HG03565 (cell line): ENCODE measurements at regions not wholly inside any gene's neighbourhood (a gene's known extent, or its start where the extent isn't known, plus 50 kb on each side); places are given as distances from the start of the nearest gene placed in this dataset.
"Not testable (repeated sequence)": the region's sequence is repeated elsewhere in the genome, so short reads cannot be mapped to it uniquely, and the experiment has no call there.

Source experiments
- ATAC-seq: cut with Tn5 transposase; IDR thresholded peaks from one replicate; pipeline ENCODE4 v1.9.1; 2021; ENCODE audit warnings: mild to moderate bottlenecking, moderate library complexity; ENCODE audit not compliant: unreplicated experiment

DNA sequence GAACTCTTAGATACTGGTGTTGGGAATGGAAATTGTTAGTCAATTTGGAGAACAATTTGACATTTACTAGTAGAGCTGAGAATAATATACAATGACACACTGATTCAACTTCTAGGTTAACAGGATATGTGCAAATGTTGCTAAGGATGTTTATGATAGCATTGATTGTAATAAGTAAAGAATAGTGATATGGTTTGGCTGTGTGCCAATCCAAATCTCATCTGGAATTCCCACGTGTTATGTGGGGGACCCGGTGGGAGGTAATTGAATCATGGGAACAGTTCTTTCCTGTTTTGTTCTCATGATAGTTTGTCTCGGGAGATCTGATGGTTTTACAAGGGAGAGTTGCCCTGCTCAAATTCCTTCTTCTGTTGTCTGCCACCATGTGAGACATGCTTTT lies 302.4 kb upstream of the TMPRSS15 start:
- ATAC-seq: no peak

DNA sequence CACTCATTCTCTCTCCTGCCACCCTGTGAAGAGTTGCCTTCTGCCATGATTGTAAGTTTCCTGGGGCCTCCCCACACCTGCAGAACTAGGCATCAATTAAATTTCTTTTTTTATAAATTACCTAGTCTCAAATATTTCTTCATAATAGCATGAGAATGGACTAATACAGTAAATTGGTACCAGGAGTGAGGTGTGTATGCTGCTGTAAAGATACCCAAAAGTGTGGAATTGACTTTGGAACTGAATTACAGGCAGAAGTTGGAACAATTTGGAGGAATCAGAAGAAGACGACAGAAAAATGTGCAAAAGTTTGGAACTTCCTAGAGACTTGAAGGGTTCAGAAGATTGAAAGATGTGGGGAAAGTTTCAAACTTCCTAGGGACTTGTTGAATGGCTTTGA lies 308.1 kb upstream of the TMPRSS15 start:
- ATAC-seq: no peak

DNA sequence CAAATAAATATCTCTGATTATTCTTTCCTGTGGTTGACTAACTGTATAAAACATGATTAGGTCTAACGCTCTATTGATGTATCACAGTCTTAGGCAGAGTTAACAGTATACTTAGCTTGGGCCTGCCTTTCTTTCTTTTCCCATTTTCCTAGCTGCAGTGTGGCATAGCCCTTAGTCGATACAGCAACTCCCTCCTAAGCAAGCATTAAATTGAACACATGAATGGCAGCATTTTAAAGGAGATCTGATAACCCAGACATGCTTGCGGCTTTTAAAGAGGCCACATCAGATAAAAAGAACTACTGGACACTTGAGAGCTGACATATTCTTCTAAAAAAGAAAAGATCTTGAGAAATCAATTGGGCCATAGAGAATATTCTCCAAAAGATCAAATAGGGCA lies 312.0 kb upstream of the TMPRSS15 start:
- no peak for ATAC-seq

DNA sequence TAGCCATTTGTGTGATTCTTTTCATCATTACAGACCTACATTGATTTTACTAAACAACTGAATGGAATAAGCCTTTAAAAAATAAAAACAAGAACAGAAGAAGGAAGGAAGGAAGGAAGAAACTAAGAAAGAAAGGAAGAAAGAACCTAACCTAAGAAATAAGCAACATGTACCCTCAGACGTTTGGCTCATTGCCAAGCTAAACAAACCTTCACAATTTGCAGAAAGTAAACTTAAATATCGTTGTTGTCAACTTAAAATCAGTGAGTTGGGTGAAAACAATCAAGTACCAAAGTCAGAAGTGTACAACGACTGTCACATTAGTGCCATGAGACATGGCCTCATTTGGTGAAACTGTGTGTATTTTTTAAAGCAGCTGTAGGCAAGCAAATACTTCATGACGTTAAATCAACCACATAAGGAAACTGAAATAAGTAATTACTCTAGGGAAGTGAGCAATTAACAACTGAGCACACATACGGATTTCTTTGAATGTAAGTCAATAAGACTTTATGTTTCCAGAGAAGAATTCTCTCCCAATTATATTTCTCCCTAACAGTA lies 313.1 kb upstream of the TMPRSS15 start:
- ATAC-seq: no peak

DNA sequence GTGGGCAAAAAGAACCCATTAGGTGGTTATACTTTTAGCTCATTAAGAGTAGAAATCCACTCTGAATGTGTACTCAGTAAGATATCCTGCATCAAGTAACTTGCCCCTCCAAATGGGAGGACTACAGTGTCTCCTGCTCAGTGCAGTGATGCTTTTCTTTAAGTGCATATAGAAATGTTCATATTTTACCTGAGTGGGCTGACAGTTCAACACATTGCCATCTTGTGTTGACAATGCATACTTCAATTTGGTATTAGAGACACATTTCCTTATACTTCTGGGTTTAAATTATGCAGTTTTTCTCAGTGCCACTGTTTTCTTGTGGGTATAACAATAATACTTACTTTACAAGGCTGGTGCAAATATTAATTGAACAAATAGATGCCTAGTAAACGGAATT lies 318.6 kb upstream of the TMPRSS15 start:
- ATAC-seq: no peak

DNA sequence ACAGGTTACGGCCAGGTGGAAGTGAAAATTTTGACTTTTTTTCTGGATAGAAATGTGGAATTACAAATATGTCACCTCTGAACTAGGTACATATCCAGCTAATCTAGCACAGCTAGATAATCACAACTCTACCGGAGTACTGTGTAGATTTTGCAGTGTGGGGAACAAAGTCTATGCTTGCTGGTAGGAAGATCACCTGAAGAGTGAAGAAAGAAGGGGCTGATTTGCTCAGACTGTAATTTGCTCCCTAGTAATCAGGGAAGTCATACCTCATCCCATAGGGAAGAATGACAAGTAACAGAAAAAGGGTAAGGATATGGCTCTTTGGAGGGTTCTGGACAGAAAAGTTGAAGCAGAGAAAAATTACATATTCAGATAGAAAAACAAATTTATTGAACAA lies 319.6 kb upstream of the TMPRSS15 start:
- no peak for ATAC-seq

DNA sequence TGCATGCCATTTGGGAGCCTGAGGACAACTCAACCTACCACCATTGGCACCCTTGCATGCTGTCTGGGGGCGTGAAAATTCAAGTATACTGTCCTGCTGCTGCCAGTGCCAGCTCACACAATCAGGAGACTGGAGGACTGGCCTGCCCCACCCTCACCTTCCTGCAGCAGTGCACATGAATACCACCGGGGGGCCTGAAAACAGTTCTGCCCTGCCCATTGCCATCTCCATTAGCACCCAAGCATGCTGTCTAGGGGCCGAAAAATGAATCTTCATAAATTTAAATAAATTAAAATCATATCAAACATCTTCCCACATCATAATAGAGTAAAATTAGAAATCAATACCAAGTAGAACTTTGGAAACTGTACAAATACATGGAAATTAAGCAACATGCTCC lies 322.1 kb upstream of the TMPRSS15 start:
- no peak for ATAC-seq

DNA sequence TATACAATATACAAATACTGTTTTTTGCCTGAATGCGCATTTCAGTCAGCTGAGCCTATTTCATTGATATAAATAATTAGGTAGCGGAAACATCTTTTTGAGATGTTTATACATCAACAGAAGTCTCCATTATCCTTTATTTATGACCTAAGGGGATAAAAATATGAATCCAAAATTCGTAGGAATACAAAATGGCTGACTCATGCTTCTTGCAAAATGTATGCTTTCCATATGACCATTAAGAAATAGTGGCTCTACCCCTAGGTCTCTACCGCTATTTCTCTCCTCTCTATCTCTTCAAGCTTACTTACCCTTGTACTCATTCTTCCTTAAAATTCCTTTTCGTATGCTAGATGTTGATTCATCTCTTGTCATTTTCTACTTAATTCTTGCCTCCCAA lies 338.4 kb upstream of the TMPRSS15 start:
- ATAC-seq: no peak

DNA sequence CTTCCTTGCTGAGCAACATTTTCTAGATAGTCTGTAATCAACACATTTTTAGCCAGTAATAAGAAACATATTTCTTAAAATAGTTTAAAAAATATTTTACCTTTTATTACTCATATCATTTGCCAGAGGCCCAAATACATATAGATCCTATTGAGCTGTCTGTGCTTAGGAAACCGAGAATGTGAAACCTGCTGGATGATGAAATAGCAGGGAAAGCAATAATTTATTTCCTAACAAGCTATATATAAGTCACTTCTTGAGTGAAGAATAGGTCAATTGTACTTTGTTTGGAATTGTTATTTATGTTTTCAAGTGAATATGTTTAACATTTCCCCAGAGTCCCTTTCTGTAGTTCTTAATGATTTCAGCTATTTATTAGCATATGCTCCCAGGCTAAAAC lies 339.9 kb upstream of the TMPRSS15 start:
- no peak for ATAC-seq

DNA sequence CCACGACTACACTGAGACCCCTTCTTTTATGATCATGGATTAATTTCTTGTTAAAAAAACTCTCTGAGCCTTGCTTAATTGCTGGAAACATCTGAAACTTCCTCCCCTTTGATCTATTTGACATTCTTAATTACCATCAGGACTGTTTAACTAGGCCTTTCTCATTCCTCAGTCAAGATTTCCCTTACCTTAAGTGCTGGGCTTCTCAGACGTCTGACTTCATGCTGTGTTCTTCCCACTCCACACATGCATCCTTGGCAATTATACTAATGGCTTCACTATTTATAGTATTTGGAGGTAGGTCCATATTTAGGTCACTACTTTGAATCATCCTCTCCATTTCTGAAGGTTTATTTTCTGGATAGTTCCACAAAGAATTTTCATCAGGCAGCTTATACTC lies 341.3 kb upstream of the TMPRSS15 start:
- ATAC-seq: no peak

DNA sequence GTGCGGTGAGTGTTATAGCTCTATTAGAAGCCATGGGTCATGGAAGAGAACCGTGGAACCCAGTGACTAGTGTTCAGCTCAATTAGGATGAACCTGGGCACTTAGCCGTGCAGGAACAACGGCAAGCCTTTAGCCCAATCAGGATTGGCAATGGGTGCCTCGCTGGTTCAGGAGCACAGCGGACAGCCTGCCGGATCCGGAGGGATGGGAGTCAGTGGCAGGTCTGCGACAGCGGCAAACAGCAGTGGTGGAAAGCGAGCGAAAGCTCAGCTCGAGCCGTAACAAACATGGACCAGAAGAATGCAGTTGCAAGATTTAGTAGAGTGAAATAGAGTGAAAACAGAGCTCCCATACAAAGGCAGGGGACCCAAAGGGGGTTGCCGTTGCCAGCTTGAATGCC lies 349.3 kb upstream of the TMPRSS15 start:
- not testable (repeated sequence) for ATAC-seq

DNA sequence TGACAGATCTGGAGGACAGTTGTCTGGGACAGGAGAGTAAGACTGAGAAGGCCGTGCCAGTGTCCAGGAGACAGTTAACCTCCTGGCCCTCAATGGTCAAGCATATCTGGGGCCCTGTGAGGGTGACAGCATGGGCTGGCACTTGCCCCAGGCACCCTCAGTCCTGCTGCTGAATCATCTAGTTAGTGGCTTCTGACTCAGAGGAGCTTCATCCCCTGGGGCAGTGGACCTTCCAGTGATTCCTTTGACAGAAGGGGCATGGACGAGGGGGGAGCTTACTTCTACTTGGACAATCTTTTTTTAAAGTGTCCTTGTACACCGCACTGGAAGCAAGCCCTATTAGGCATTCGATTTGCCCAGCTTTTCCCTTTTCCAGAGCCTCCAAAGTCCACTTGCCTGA lies 352.7 kb upstream of the TMPRSS15 start:
- not testable (repeated sequence) for ATAC-seq

DNA sequence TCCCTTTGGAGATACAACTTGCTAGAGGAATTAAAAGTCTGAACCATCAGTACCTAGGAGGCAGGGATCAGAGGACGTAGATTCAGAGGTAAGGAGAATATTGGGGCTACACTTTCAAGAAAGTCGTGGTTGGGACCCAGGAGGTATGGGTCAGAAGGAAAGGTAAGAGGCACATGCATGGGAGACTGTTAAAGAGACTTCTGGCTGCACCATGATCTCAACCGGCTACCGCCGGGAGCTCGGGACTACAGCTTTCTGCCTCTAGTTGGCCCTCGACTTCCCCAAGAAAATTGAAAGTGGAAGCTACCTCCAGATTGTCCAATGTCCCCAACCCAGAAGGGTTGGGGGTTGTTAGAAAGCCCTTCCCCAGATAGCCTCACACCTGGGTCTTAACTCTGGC lies 355.7 kb upstream of the TMPRSS15 start:
- ATAC-seq: no peak

DNA sequence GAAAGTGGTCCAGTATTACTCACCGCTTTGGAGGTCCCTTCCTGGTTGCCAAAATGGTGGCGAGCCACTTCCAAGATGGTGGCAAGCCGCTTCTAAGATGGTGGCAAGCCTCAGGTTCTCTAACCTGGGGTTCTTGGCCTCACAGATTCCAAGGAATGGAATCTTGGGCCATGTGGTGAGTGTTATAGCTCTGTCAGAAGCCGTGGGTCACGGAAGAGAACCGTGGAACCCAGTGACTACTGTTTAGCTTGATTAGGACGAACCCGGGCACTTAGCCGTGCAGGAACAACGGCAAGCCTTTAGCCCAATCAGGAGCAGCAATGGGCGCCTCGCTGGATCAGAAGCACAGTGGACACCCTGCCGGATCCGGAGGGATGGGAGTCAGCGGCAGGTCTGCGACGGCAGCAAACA lies 356.2 kb upstream of the TMPRSS15 start:
- no peak for ATAC-seq

DNA sequence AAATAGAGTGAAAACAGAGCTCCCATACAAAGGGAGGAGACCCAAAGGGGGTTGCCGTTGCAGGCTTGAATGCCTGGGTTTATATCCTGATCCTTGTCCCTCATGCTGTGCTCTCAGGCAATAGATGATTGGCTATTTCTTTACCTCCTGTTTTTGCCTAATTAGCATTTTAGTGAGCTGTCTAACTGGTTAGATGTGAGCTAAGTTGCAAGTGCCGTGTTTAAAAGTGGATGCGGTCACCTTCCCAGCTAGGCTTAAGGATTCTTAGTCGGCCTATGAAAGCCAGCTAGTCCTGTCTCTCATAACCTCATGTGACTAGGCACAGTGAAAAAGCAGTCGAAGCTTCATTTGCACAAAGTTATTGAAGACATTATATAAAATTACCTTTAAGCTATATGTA lies 356.7 kb upstream of the TMPRSS15 start:
- no peak for ATAC-seq

DNA sequence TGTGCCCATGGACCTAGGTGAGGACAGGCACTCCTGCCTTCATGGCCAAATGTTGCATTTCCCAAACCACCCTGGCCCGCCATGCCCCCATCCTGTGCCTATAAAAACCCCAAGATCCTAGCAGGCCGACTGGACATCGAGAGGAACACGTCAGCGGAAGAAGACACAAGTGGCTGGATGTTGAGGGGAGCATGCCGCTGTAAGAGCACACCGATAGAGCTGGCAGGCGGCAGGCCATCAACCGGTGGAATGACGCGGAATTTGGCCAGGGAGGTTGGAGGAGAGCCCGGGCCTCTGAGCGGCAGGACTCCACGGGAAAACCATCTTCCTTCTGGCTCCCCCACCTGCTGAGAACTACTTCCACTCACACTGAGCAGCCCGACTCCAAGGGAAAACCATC lies 361.1 kb upstream of the TMPRSS15 start:
- no peak for ATAC-seq

DNA sequence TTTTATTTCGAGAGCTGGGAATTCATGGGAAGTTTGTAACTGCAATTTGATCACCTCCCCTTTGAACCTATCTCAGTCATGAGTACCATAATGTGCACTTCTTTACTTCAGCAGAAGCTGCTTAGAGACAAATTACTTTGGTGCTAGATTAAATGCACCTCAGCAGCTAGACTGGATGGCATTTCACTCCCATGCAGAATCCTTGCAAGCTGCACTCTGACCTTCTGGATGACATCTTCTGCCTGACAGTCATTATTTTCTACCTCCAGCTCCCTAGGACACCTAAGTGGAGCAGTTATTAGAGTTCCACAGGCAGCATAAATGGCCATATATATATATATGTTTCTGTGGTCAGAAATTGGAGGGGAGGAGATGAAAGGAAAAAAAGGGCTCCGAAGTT lies 366.0 kb upstream of the TMPRSS15 start:
- no peak for ATAC-seq

DNA sequence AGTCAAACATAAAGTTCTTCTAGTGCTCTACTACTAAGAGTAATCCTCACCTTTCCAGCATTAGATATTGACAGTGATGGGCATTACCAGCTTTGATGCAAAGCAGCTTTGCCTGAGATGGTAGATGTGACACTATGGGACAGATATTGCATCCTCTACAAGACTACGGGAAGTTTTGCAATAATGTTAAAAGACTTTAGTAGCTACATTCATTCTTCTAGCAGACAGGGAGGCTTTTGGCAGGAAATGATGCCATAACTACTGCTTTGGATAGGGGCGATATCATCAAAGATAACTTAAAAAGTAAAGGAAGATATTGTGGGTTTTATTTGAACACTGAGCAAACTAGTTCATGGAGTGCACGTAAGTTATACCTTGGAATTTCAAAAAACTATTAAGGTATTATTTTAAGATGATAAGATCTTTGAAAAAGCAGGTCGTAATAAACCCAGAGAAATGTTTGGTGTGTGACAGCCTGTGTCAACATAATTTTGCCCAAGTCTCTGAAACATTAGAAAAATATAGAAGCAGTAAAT lies 368.3 kb upstream of the TMPRSS15 start:
- ATAC-seq: no peak

DNA sequence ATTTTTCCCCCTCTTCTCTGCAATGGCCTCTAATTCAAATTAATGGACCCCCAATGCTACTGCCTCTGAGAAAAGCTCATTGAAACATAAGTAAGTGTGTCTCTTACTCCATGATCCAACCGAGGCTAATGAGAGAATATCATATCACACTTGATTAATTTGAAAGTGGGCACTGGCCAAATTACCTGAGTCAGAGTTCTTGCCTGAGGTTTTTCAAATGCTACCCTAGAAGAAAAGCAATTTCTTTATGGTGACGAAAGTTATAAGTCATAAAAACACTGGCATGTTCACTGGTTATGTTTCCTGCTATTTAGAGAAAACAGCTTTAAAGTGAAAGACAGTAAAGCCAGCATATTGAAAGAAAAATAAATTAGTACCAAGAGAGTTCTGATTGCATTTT lies 368.8 kb upstream of the TMPRSS15 start:
- ATAC-seq: no peak

DNA sequence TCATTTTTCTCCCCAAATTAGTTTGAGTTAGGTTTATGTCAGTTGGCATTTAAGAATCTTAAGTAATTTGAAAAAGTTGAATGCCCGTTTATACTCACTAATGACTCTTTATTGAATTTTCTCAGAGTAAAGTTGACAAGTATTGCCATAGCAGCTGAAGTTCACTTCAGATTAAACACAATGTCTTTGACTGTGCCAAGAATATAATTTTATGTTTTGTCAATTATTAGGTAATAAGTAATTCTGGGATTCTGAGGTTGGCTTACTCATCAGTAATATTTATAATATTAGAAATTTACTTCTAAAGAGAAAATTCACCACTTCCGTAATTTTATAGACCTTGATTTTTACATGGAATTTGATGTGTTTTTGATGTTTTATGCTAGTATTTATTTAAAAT lies 369.3 kb upstream of the TMPRSS15 start:
- ATAC-seq: no peak

DNA sequence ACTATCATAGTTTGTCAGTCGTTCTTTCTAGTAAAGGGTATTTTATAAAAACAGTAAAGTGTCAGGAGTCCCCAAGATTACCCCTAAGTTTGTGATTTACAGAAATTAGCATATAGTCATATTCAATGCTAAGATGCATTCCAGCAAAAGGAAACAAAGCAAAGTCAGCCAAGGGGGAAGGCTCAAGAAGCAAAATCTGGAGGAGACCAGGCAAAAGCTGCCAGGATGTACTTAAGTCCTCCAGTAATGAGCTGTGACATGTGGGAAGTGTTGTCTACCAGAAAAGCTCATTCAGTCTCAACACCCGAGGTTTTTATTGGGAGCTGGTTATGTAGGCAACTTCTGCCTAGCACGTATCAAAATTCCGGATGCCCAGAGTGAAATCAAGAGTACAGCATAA lies 373.4 kb upstream of the TMPRSS15 start:
- no peak for ATAC-seq

DNA sequence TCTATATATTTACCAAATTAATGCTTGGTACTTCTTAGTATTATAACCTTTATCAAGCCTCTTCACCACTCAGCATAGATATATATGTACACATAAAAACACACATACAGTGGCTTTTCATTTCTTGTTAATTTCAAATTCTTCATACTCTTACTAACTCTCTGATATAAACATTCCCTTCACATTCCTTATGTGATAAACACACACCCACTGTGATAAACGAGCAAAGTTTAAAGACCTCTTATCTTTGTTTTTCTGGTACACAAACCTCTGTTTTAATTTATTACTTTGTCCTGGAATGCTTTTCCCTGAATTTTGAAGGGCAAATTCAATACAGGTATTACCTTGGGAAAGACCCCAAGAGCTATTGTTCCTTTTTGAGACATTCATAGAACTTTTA lies 379.1 kb upstream of the TMPRSS15 start:
- ATAC-seq: no peak

DNA sequence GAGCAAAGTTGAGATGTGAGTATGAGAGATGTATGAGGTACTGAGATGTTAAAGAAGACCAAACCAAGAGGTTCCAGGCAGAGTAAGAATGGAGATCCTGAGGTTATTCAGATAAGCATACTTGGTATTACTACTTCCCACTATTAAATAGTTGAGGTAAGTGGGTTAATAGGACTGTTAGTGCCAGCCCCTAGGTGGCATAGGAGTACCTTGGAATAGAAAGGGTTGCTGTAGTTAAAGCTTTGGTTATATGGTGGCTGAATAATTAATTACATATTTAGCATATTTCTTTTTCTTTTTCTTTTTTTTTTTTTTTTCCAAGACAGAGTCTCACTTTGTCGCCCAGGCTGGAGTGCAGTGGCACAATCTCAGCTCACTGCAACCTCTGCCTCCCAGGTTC lies 397.9 kb upstream of the TMPRSS15 start:
- ATAC-seq: no peak
